Uterus (tissue), 2 donors: ENCODE measurements at regions not wholly inside any gene's neighbourhood (a gene's known extent, or its start where the extent isn't known, plus 50 kb on each side); places are given as distances from the start of the nearest gene placed in this dataset.

ENCODE experiments used
- CTCF ChIP-seq, 4 experiments: fragments of 200-600 bp in 2 of 4; fragments of 450-650 bp in 2 of 4; sonication (generic) in 2 of 4; IDR thresholded peaks; one replicate each; pipeline ENCODE4 v1.5.1; 2016 to 2019; ENCODE audit warnings: antibody characterized with exemption in 4 of 4, mild to moderate bottlenecking in 2 of 4, moderate library complexity in 1 of 4
- POLR2A ChIP-seq, 2 donors: fragments of 450-650 bp; IDR thresholded peaks; one replicate each; pipeline ENCODE4 v1.6.1; 2016; ENCODE audit warnings: antibody characterized with exemption in 2 of 2, mild to moderate bottlenecking in 1 of 2, moderate library complexity in 1 of 2

- TF ChIP-seq CTCF (IDR thresholded peaks at IDR 0.05): no peak
- no peak for TF ChIP-seq POLR2A (IDR thresholded peaks at IDR 0.05)
Observed at GRCh38 chr2:124241-124880, 78.1 kb upstream of the FAM110C start.
